Left lung (tissue), 4 donors: ENCODE measurements at regions not wholly inside any gene's neighbourhood (a gene's known extent, or its start where the extent isn't known, plus 50 kb on each side); places are given as distances from the start of the nearest gene placed in this dataset.
A peak's percentile ranks its signal among the peaks of the same experiment; 100 is the strongest.

Experiments
- ATAC-seq: fragments of 200-7000 bp; cut with Tn5 transposase; one replicate; pipeline ENCODE4 v1.9.1; 2020; ENCODE audit warnings: moderate library complexity
- DNase-seq, 4 donors: peaks; one replicate each; pipeline ENCODE4 v3.0.0-alpha.2; 2013 to 2020
- H3K27ac ChIP-seq, 2 donors: fragments of 200-600 bp; sonication (generic) in 1 of 2; one replicate each; pipeline versions ENCODE4 v1.5.0 to v1.8.0; 2020 to 2021
- H3K27me3 ChIP-seq, 2 donors: fragments of 200-600 bp; sonication (generic) in 1 of 2; one replicate each; pipeline versions ENCODE4 v1.5.0 to v1.8.0; 2020 to 2021
- H3K36me3 ChIP-seq, 2 donors: fragments of 200-600 bp; sonication (generic) in 1 of 2; one replicate each; pipeline versions ENCODE4 v1.5.0 to v1.8.0; 2020 to 2021
- H3K4me1 ChIP-seq, 2 donors: fragments of 200-600 bp; one replicate each; pipeline ENCODE4 v1.8.0; 2021
- H3K4me3 ChIP-seq, 2 donors: fragments of 200-600 bp; sonication (generic) in 1 of 2; one replicate each; pipeline versions ENCODE4 v1.5.0 to v1.8.0; 2020 to 2021; ENCODE audit warnings: mild to moderate bottlenecking in 1 of 2
- H3K9me3 ChIP-seq, 2 donors: fragments of 200-600 bp; sonication (generic) in 1 of 2; one replicate each; pipeline versions ENCODE4 v1.5.0 to v1.8.0; 2020 to 2021
- CTCF ChIP-seq, 2 donors: fragments of 200-600 bp; sonication (generic) in 1 of 2; IDR thresholded peaks; one replicate each; pipeline versions ENCODE4 v1.5.0 to v1.8.0; 2021; ENCODE audit warnings: antibody characterized with exemption in 2 of 2
- intact Hi-C, 2 donors: fragments of 100-400 bp; cut with DNase I; formaldehyde crosslinking; loops; one replicate each; pipeline versions ENCODE4 v1.11.2 to v1.14.2; 2022
- donor health status: DM: no; HTN: yes; CAD: no.
- donor health status: DM: no; HTN: no; CAD: no.

GRCh38 chr15:97759363-97759762, 201.1 kb upstream of the ARRDC4 start:
- no peaks in the 10 kb centered on the region for H3K36me3 ChIP-seq
- ATAC-seq (no peak), DNase-seq (no peak)
- peaks cover 0 to 6% of the 10 kb centered on the region in 2 donors for H3K27me3 ChIP-seq
- H3K27ac ChIP-seq, result no peak overlapping the region
- no peaks in the 10 kb centered on the region for H3K4me1 ChIP-seq
- intact Hi-C loops, result no loop called here
- H3K9me3 ChIP-seq, result no peaks in the 10 kb centered on the region
- no peak overlapping the region for H3K4me3 ChIP-seq
- TF ChIP-seq CTCF (IDR thresholded peaks at IDR 0.05), result no peak

GRCh38 chr15:97761110-97761509, 199.4 kb upstream of the ARRDC4 start:
- intact Hi-C loops, result no loop called here
- Histone ChIP-seq H3K27ac (no peak overlapping the region), H3K36me3 (no peaks in the 10 kb centered on the region), H3K27me3 (peaks cover 0 to 6% of the 10 kb centered on the region in 2 donors), H3K4me1 (no peaks in the 10 kb centered on the region), H3K4me3 (no peak overlapping the region), H3K9me3 (no peaks in the 10 kb centered on the region)
- DNase-seq (peak in 1 of 4 donors; percentile 17), ATAC-seq (no peak)
- TF ChIP-seq CTCF (IDR thresholded peaks at IDR 0.05), result no peak

GRCh38 chr15:97783240-97783639, 177.3 kb upstream of the ARRDC4 start:
- Histone ChIP-seq H3K27me3 (no peaks in the 10 kb centered on the region), H3K27ac (no peak overlapping the region), H3K4me1 (no peaks in the 10 kb centered on the region), H3K36me3 (no peaks in the 10 kb centered on the region), H3K4me3 (no peak overlapping the region), H3K9me3 (no peaks in the 10 kb centered on the region)
- ATAC-seq, result no peak
- no peak for DNase-seq
- intact Hi-C loops, result no loop called here
- TF ChIP-seq CTCF (IDR thresholded peaks at IDR 0.05), result no peak

GRCh38 chr15:97786741-97787140, 173.8 kb upstream of the ARRDC4 start:
- Histone ChIP-seq H3K27ac (no peak overlapping the region), H3K27me3 (no peaks in the 10 kb centered on the region), H3K4me3 (no peak overlapping the region), H3K4me1 (no peaks in the 10 kb centered on the region), H3K9me3 (no peaks in the 10 kb centered on the region), H3K36me3 (no peaks in the 10 kb centered on the region)
- intact Hi-C loops, result no loop called here
- ATAC-seq (no peak), DNase-seq (no peak)
- no peak for TF ChIP-seq CTCF (IDR thresholded peaks at IDR 0.05)

GRCh38 chr15:97790180-97790579, 170.3 kb upstream of the ARRDC4 start:
- Histone ChIP-seq H3K27ac (no peak overlapping the region), H3K4me1 (no peaks in the 10 kb centered on the region), H3K27me3 (no peaks in the 10 kb centered on the region), H3K9me3 (no peaks in the 10 kb centered on the region), H3K36me3 (no peaks in the 10 kb centered on the region), H3K4me3 (no peak overlapping the region)
- ATAC-seq (no peak), DNase-seq (no peak)
- intact Hi-C loops, result no loop called here
- no peak for TF ChIP-seq CTCF (IDR thresholded peaks at IDR 0.05)
